H1 (cell line): ENCODE measurements at regions not wholly inside any gene's neighbourhood (a gene's known extent, or its start where the extent isn't known, plus 50 kb on each side); places are given as distances from the start of the nearest gene placed in this dataset.

Source experiments
- CTCF ChIA-PET: fragments of 300-600 bp; sonication (Branson Sonifier 250); formaldehyde crosslinking; loops from one replicate; lab custom pipeline; 2021; ENCODE audit not compliant: partially characterized antibody; lab: Charles Lee
- POLR2A ChIA-PET: fragments of 300-600 bp; sonication (Branson Sonifier 250); formaldehyde crosslinking; loops from one replicate; lab custom pipeline; 2021; ENCODE audit warnings: inconsistent platforms; ENCODE audit not compliant: partially characterized antibody; lab: Charles Lee
- DNase-seq, 2 experiments: peaks; one replicate each; pipeline versions ENCODE4 v3.0.0 to v3.0.0-alpha.2; 2010 to 2022; ENCODE audit warnings: low spot score in 2 of 2, low read depth in 1 of 2, mixed read lengths in 1 of 2
- FAIRE-seq: peaks from 2 replicates; lab custom pipeline; 2011; peaks lifted over from hg19 to GRCh38; lab: Jason Lieb, UNC
- H2AFZ ChIP-seq: 2 replicates; pipeline ENCODE4 v1.8.1; 2012; ENCODE audit warnings: low read length, inconsistent platforms
- H2AK5ac ChIP-seq: 2 replicates; pipeline ENCODE4 v1.6.1; 2013; ENCODE audit warnings: low read depth, low read length
- H2BK120ac ChIP-seq: replicated peaks from 2 replicates; pipeline ENCODE3; 2013; ENCODE audit warnings: low read depth, low read length, inconsistent platforms
- H2BK12ac ChIP-seq: 2 replicates; pipeline ENCODE4 v1.6.1; 2013; ENCODE audit warnings: low read depth, low read length
- H2BK15ac ChIP-seq: 2 replicates; pipeline ENCODE4 v1.6.1; 2013; ENCODE audit warnings: low read length
- H2BK20ac ChIP-seq: 2 replicates; pipeline ENCODE4 v1.6.1; 2013; ENCODE audit warnings: low read length
- H2BK5ac ChIP-seq: 2 replicates; pipeline ENCODE4 v1.6.1; 2013; ENCODE audit warnings: low read depth, low read length
- H3K14ac ChIP-seq: 2 replicates; pipeline ENCODE4 v1.6.1; 2013; ENCODE audit warnings: inconsistent platforms; ENCODE audit not compliant: insufficient read length
- H3K18ac ChIP-seq: 2 replicates; pipeline ENCODE4 v1.6.1; 2013; ENCODE audit warnings: low read length; ENCODE audit errors: extremely low read depth
- H3K23ac ChIP-seq: 2 replicates; pipeline ENCODE4 v1.6.1; 2013; ENCODE audit warnings: inconsistent platforms; ENCODE audit not compliant: insufficient read length
- H3K23me2 ChIP-seq: 2 replicates; pipeline ENCODE4 v1.6.1; 2013; ENCODE audit warnings: low read depth, low read length
- H3K27ac ChIP-seq: 2 replicates; pipeline ENCODE4 v1.6.1; 2011; ENCODE audit warnings: low read depth, low read length, inconsistent platforms
- H3K27me3 ChIP-seq, 4 experiments: replicated peaks in 1 of 4; 1 replicate in 1 of 4; 2 replicates in 3 of 4; pipeline versions ENCODE4 v1.6.1 to v1.8.1; 2011 to 2013; ENCODE audit warnings: low read length in 3 of 4, mild to moderate bottlenecking in 3 of 4, inconsistent platforms in 2 of 4, mixed read lengths in 2 of 4, moderate library complexity in 1 of 4; ENCODE audit not compliant: control insufficient read depth in 3 of 4, insufficient read depth in 3 of 4; ENCODE audit errors: extremely low read depth in 1 of 4
- H3K36me3 ChIP-seq, 4 experiments: 2 replicates each; pipeline versions ENCODE4 v1.6.1 to v1.8.1; 2011 to 2013; ENCODE audit warnings: mild to moderate bottlenecking in 4 of 4, low read length in 3 of 4, moderate library complexity in 2 of 4, control low read depth in 1 of 4, inconsistent platforms in 1 of 4; ENCODE audit not compliant: insufficient read depth in 4 of 4, control insufficient read depth in 2 of 4
- H3K4ac ChIP-seq: replicated peaks from 2 replicates; pipeline ENCODE3; 2013; ENCODE audit warnings: low read length, low read depth, mixed read lengths, inconsistent platforms; ENCODE audit not compliant: insufficient read length
- H3K4me1 ChIP-seq, 4 experiments: replicated peaks in 1 of 4; 1 replicate in 1 of 4; 2 replicates in 3 of 4; pipeline versions ENCODE4 v1.6.1 to v1.8.1; 2011 to 2013; ENCODE audit warnings: low read length in 3 of 4, inconsistent platforms in 2 of 4, mixed read lengths in 1 of 4; ENCODE audit not compliant: insufficient read depth in 4 of 4, control insufficient read depth in 3 of 4
- H3K4me2 ChIP-seq, 2 experiments: 2 replicates each; pipeline versions ENCODE4 v1.6.1 to v1.8.1; 2011 to 2013; ENCODE audit warnings: low read depth in 2 of 2, low read length in 2 of 2, control low read depth in 1 of 2, inconsistent platforms in 1 of 2, mild to moderate bottlenecking in 1 of 2; ENCODE audit not compliant: insufficient read depth in 1 of 2
- H3K4me3 ChIP-seq, 4 experiments: fragments of 200-600, 300-600 bp in 1 of 4; sonication (generic), shearing (Covaris generic), sonication (Bioruptor Twin) in 1 of 4; 2 replicates each; pipeline versions ENCODE4 v1.5.1 to v1.8.1; 2011 to 2016; ENCODE audit warnings: low read length in 4 of 4, low read depth in 3 of 4, control low read depth in 2 of 4, inconsistent platforms in 2 of 4, mild to moderate bottlenecking in 2 of 4, mixed read lengths in 1 of 4, moderate library complexity in 1 of 4; ENCODE audit not compliant: insufficient read depth in 2 of 4; ENCODE audit errors: extremely low read depth in 1 of 4
- H3K56ac ChIP-seq: replicated peaks from 2 replicates; pipeline ENCODE3; 2013; ENCODE audit warnings: low read depth, mild to moderate bottlenecking, mixed read lengths, low read length, inconsistent platforms; ENCODE audit not compliant: insufficient read length
- H3K79me1 ChIP-seq: 2 replicates; pipeline ENCODE4 v1.6.1; 2013; ENCODE audit warnings: low read depth, low read length, control low read depth
- H3K79me2 ChIP-seq, 2 experiments: 2 replicates each; pipeline versions ENCODE4 v1.6.1 to v1.8.1; 2012 to 2013; ENCODE audit warnings: low read length in 2 of 2, mild to moderate bottlenecking in 2 of 2, inconsistent platforms in 1 of 2; ENCODE audit not compliant: insufficient read depth in 2 of 2, control insufficient read depth in 1 of 2
- H3K9ac ChIP-seq, 4 experiments: replicated peaks in 1 of 4; 1 replicate in 1 of 4; 2 replicates in 3 of 4; pipeline versions ENCODE4 v1.6.1 to v1.8.1; 2011 to 2013; ENCODE audit warnings: low read depth in 3 of 4, low read length in 3 of 4, control low read depth in 2 of 4, mild to moderate bottlenecking in 2 of 4, moderate library complexity in 2 of 4, inconsistent platforms in 1 of 4; ENCODE audit errors: extremely low read depth in 1 of 4
- H3K9me3 ChIP-seq, 2 experiments: 2 replicates each; pipeline versions ENCODE4 v1.6.1 to v1.8.1; 2012 to 2013; ENCODE audit warnings: mild to moderate bottlenecking in 2 of 2, moderate library complexity in 2 of 2, control low read depth in 1 of 2, inconsistent platforms in 1 of 2, low read depth in 1 of 2, low read length in 1 of 2, mixed read lengths in 1 of 2; ENCODE audit not compliant: insufficient read depth in 2 of 2
- H4K20me1 ChIP-seq, 2 experiments: replicated peaks in 1 of 2; 2 replicates each; pipeline versions ENCODE3 to v1.8.1; 2011 to 2013; ENCODE audit warnings: inconsistent platforms in 2 of 2, low read length in 2 of 2, mild to moderate bottlenecking in 1 of 2; ENCODE audit not compliant: insufficient read depth in 2 of 2, control insufficient read depth in 1 of 2
- H4K5ac ChIP-seq: 2 replicates; pipeline ENCODE4 v1.6.1; 2013; ENCODE audit warnings: low read length, low read depth, mixed read lengths, inconsistent platforms; ENCODE audit not compliant: insufficient read length
- H4K8ac ChIP-seq: 2 replicates; pipeline ENCODE4 v1.8.0; 2013; ENCODE audit warnings: mild to moderate bottlenecking, moderate library complexity, low read length, inconsistent platforms; ENCODE audit not compliant: insufficient read depth; ENCODE audit errors: extremely low read depth
- H4K91ac ChIP-seq: replicated peaks from 2 replicates; pipeline ENCODE3; 2013; ENCODE audit warnings: low read length, mixed read lengths, inconsistent platforms; ENCODE audit not compliant: insufficient read length
- BCL11A ChIP-seq, 2 experiments: IDR thresholded peaks; one replicate each; pipeline ENCODE4 v1.6.1; 2011; ENCODE audit warnings: low read depth in 2 of 2, low read length in 2 of 2, mild to moderate bottlenecking in 2 of 2
- EZH2 ChIP-seq: fragments of 200-600 bp; sonication (generic); IDR thresholded peaks from 2 replicates; pipeline ENCODE4 v1.7.1; 2012; ENCODE audit warnings: low read depth, mild to moderate bottlenecking, moderate library complexity, low read length, inconsistent platforms; ENCODE audit not compliant: severe bottlenecking
- NRF1 ChIP-seq: IDR thresholded peaks from 2 replicates; pipeline ENCODE4 v1.6.1; 2011; ENCODE audit warnings: mild to moderate bottlenecking, low read depth, low read length, improper control_type of control experiment
- WGBS, 2 experiments: shearing (Covaris generic) in 1 of 2; methylation state at CpG; one replicate each; pipeline versions ENCODE4 v1.1.6 to v1.1.7; 2013 to 2015; ENCODE audit warnings: low lambda C conversion rate in 2 of 2, mixed read lengths in 2 of 2, inconsistent platforms in 1 of 2, low coverage in 1 of 2, missing lambda C conversion rate in 1 of 2; ENCODE audit not compliant: insufficient replicate concordance in 2 of 2, insufficient coverage in 1 of 2, insufficient read length in 1 of 2; ENCODE audit errors: extremely low coverage in 1 of 2, missing lambda C conversion rate in 1 of 2; 5-methylcytosine and 5-hydroxymethylcytosine counted together

DNA sequence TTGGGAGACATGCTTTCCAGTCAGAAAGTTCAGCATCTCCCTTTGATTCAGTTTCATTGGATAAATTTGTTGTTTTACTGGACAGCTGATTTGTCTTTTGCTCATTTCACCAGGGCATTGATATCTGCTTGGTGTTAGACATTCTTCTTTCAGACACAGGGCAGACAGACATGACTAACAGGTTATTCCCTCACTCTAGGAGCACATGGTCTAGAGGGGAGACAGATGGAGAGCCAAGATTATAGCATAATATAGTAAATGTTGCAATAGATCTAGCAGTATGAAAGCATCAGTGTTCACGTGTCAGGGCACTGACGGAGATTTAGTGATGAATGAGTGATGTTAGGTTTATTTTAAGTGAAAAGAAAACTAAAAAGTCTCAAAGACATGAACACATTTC lies 187.0 kb upstream of the CYRIA start:
- TF ChIP-seq EZH2 = no peak
- TF ChIP-seq BCL11A (IDR thresholded peaks at IDR 0.05; ENCODE audit: low read depth in 2 of 2, low read length in 2 of 2) = no peak
- no peak for TF ChIP-seq NRF1
- TF ChIP-seq, all 59 proteins: peak for 0
- Histone ChIP-seq H3K4ac (no peak overlapping the region), H2AK5ac (no peak overlapping the region), H3K4me2 (no peak overlapping the region), H2BK5ac (no peak overlapping the region), H3K36me3 (no peaks in the 10 kb centered on the region), H3K9ac (no peak overlapping the region), H3K4me3 (no peak overlapping the region), H3K79me1 (no peaks in the 10 kb centered on the region), H3K79me2 (no peaks in the 10 kb centered on the region), H3K18ac (no peak overlapping the region), H4K5ac (no peak overlapping the region), H2BK12ac (no peak overlapping the region), H4K91ac (no peak overlapping the region), H4K8ac (no peak overlapping the region), H3K23me2 (no peaks in the 10 kb centered on the region; the same call in 1 of the 2 replicates), H4K20me1 (no peaks in the 10 kb centered on the region), H3K23ac (no peak overlapping the region), H2BK20ac (no peak overlapping the region), H2BK15ac (no peak overlapping the region), H3K27me3 (peaks cover 0 to 1% (median 0%) of the 10 kb centered on the region in 4 experiments; a peak in 1 of 7 replicates), H3K56ac (no peak overlapping the region), H2BK120ac (no peak overlapping the region), H3K9me3 (no peaks in the 10 kb centered on the region), H3K4me1 (no peaks in the 10 kb centered on the region), H2AFZ (no peak overlapping the region), H3K14ac (no peak overlapping the region), H3K27ac (no peak overlapping the region)
- FAIRE-seq (no peak), DNase-seq (no peak)
- POLR2A ChIA-PET = no interaction called here
- CTCF ChIA-PET = no interaction called here
- 100% methylated on average over 2 of the region's 2 CpGs; no CpG with 5 or more reads in 1 of the 2 experiments for WGBS, 2 experiments
